ENCODE measurements at regions not wholly inside any gene's neighbourhood (a gene's known extent, or its start where the extent isn't known, plus 50 kb on each side); places are given as distances from the start of the nearest gene placed in this dataset.

- no peak overlapping the region for H3K4me3 ChIP-seq (ENCODE audit: low read length)
- WGBS (ENCODE audit: insufficient coverage), result 47% methylated on average over 2 of the region's 2 CpGs
- no peaks in the 10 kb centered on the region for H3K36me3 Mint-ChIP-seq
- DNase-seq, result no peak
- intact Hi-C loops (cut with micrococcal nuclease), result no loop called here
- H3K27me3 Mint-ChIP-seq (ENCODE audit: low read depth in 2 of 2), result no peaks in the 10 kb centered on the region
- H3K4me1 Mint-ChIP-seq, result no peaks in the 10 kb centered on the region
- no peaks in the 10 kb centered on the region for H3K36me3 ChIP-seq (ENCODE audit: control insufficient read depth, insufficient read depth, low read length)
- H3K4me3 Mint-ChIP-seq, result no peak overlapping the region
- no peak overlapping the region for H3K27ac Mint-ChIP-seq
- peaks cover 0 to 4% of the 10 kb centered on the region in 2 donors for H3K9me3 Mint-ChIP-seq
- no peaks in the 10 kb centered on the region for H3K27me3 ChIP-seq (ENCODE audit: control insufficient read depth, insufficient read depth, low read length)
- no peaks in the 10 kb centered on the region for H3K9me3 ChIP-seq (ENCODE audit: control insufficient read depth, insufficient read depth, low read length)
- H3K4me1 ChIP-seq (ENCODE audit: control insufficient read depth, insufficient read depth, low read length), result no peaks in the 10 kb centered on the region
- TF ChIP-seq CTCF (IDR thresholded peaks at IDR 0.05), result no peak
- H3K27ac ChIP-seq (ENCODE audit: low read length), result no peak overlapping the region
- no peak for ATAC-seq
Observed at GRCh38 chr9:27929841-27930240, 356.6 kb upstream of the C9orf72 start.

- H3K27ac Mint-ChIP-seq, result no peak overlapping the region
- no peaks in the 10 kb centered on the region for H3K36me3 Mint-ChIP-seq
- no peaks in the 10 kb centered on the region for H3K4me1 Mint-ChIP-seq
- ATAC-seq, result no peak
- TF ChIP-seq CTCF (IDR thresholded peaks at IDR 0.05), result no peak
- no peak overlapping the region for H3K4me3 Mint-ChIP-seq
- H3K9me3 ChIP-seq (ENCODE audit: control insufficient read depth, insufficient read depth, low read length), result no peaks in the 10 kb centered on the region
- no peaks in the 10 kb centered on the region for H3K27me3 Mint-ChIP-seq (ENCODE audit: low read depth in 2 of 2)
- 80% methylated on average over 6 of the region's 6 CpGs for WGBS (ENCODE audit: insufficient coverage)
- no peak for DNase-seq
- intact Hi-C loops (cut with micrococcal nuclease), result no loop called here
- no peak overlapping the region for H3K27ac ChIP-seq (ENCODE audit: low read length)
- peaks cover 3 to 4% of the 10 kb centered on the region in 2 donors for H3K9me3 Mint-ChIP-seq
- H3K36me3 ChIP-seq (ENCODE audit: control insufficient read depth, insufficient read depth, low read length), result no peaks in the 10 kb centered on the region
- no peak overlapping the region for H3K4me3 ChIP-seq (ENCODE audit: low read length)
- no peaks in the 10 kb centered on the region for H3K4me1 ChIP-seq (ENCODE audit: control insufficient read depth, insufficient read depth, low read length)
- no peaks in the 10 kb centered on the region for H3K27me3 ChIP-seq (ENCODE audit: control insufficient read depth, insufficient read depth, low read length)
Observed at GRCh38 chr9:27933210-27934025, 360.1 kb upstream of the C9orf72 start.

- no peaks in the 10 kb centered on the region for H3K36me3 ChIP-seq (ENCODE audit: control insufficient read depth, insufficient read depth, low read length)
- no peak overlapping the region for H3K27ac ChIP-seq (ENCODE audit: low read length)
- H3K27me3 ChIP-seq (ENCODE audit: control insufficient read depth, insufficient read depth, low read length), result no peaks in the 10 kb centered on the region
- intact Hi-C loops (cut with micrococcal nuclease), result no loop called here
- Mint-ChIP-seq H3K27ac (no peak overlapping the region), H3K4me3 (no peak overlapping the region), H3K36me3 (no peaks in the 10 kb centered on the region), H3K4me1 (no peaks in the 10 kb centered on the region), H3K9me3 (peaks cover 3 to 4% of the 10 kb centered on the region in 2 donors), H3K27me3 (ENCODE audit: low read depth in 2 of 2) (no peaks in the 10 kb centered on the region)
- ATAC-seq, result no peak
- 65% methylated on average over 5 of the region's 5 CpGs for WGBS (ENCODE audit: insufficient coverage)
- H3K4me1 ChIP-seq (ENCODE audit: control insufficient read depth, insufficient read depth, low read length), result no peaks in the 10 kb centered on the region
- no peak for TF ChIP-seq CTCF (IDR thresholded peaks at IDR 0.05)
- no peak overlapping the region for H3K4me3 ChIP-seq (ENCODE audit: low read length)
- no peak for DNase-seq
- H3K9me3 ChIP-seq (ENCODE audit: control insufficient read depth, insufficient read depth, low read length), result no peaks in the 10 kb centered on the region
Observed at GRCh38 chr9:27934471-27934870, 361.2 kb upstream of the C9orf72 start.

GRCh38 chr9:27939186-27939585 lies 365.9 kb upstream of the C9orf72 start:
- no peak for TF ChIP-seq CTCF (IDR thresholded peaks at IDR 0.05)
- DNase-seq (no peak), ATAC-seq (no peak)
- Mint-ChIP-seq H3K27me3 (ENCODE audit: low read depth in 2 of 2) (no peaks in the 10 kb centered on the region), H3K36me3 (peaks cover 6% of the 10 kb centered on the region), H3K27ac (no peak overlapping the region), H3K4me3 (no peak overlapping the region), H3K9me3 (peaks cover 3 to 4% of the 10 kb centered on the region in 2 donors), H3K4me1 (no peaks in the 10 kb centered on the region)
- no peaks in the 10 kb centered on the region for H3K36me3 ChIP-seq (ENCODE audit: control insufficient read depth, insufficient read depth, low read length)
- intact Hi-C loops (cut with micrococcal nuclease), result no loop called here
- H3K27me3 ChIP-seq (ENCODE audit: control insufficient read depth, insufficient read depth, low read length), result no peaks in the 10 kb centered on the region
- no peaks in the 10 kb centered on the region for H3K4me1 ChIP-seq (ENCODE audit: control insufficient read depth, insufficient read depth, low read length)
- 93% methylated on average over 2 of the region's 2 CpGs for WGBS (ENCODE audit: insufficient coverage)
- H3K4me3 ChIP-seq (ENCODE audit: low read length), result no peak overlapping the region
- no peak overlapping the region for H3K27ac ChIP-seq (ENCODE audit: low read length)
- H3K9me3 ChIP-seq (ENCODE audit: control insufficient read depth, insufficient read depth, low read length), result no peaks in the 10 kb centered on the region
